TTC549 (cell line): ENCODE measurements at regions not wholly inside any gene's neighbourhood (a gene's known extent, or its start where the extent isn't known, plus 50 kb on each side); places are given as distances from the start of the nearest gene placed in this dataset.

Source experiments
- FAIRE-seq: peaks from 2 replicates; lab custom pipeline; 2012; peaks lifted over from hg19 to GRCh38; lab: Jason Lieb, UNC

DNA sequence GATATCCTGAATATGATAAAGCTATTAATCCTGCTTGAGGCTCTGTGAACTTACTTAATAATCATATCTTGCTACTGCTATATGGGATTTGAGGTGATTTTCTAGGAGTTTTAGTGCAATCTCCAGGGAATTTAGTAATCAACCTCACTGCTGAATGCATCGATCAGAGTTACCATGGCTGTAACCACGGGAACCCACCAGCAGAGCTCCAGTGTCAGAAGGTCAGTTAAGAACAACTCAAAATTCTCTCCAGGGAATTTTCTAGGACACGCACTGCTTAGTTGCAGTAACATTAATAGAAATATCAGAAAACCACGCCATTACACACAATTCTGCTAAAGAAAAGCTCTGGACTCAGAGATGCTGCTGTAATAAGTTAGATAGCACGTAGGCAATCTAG is 1477.2 kb upstream of the TENM3 start:
- FAIRE-seq: no peak

DNA sequence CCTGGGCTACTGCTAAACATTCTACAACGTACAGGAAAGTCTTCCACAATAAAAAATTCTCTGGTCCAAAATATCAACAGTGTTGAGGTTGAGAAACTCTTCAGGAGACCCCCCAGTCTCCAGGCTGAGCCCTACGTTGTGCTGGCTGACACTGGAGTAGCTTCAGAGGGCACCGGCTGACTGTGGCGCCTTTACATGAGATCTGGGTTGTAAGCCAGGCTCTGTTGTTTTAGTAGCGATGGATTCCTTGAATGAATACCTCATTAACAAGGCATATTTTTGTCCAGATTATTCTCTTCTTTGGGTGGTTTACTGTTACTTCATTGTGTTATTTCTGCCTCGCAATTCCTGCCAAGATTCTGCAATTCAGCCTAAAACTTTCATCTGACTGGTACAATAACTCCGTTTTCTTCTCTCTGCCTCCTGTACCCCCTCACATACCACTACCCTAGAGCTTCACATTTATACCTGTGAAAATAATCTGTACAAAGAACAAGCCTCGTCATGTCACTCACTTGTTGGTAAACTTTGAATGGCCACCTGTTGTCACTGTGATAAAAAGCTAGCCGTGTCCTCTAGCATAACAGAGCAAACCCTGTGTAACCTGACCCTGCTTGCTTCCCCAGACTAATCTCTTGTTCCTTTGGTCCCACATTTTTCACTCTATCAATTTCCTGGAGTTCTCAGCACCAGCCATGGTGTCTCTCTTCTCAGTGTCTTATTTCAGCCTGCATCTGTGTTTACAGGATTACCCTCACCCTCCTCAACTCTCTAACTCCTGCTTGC is 1476.1 kb upstream of the TENM3 start:
- no peak for FAIRE-seq

DNA sequence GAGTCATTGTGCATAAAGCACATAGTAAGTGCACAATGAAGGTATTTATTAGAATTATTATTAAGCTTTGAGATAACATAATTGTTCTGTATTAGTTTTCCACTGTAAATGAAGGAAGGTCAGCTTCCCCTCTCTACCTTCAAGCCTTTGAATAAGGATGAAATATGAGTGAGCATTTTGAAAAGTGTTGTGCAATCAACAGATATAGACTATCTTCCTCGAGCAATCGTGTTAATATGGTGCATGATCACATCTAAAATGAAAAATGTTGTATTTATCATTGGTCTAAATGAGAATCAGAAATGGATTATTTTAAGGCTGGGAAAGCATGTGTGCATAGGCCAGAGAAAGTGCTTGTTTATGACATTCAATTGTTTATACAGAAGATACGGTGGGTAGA is 1474.6 kb upstream of the TENM3 start:
- no peak for FAIRE-seq

- no peak for FAIRE-seq
These were observed 1473.4 kb upstream of the TENM3 start for GRCh38 chr4:180769791-180770190.

DNA sequence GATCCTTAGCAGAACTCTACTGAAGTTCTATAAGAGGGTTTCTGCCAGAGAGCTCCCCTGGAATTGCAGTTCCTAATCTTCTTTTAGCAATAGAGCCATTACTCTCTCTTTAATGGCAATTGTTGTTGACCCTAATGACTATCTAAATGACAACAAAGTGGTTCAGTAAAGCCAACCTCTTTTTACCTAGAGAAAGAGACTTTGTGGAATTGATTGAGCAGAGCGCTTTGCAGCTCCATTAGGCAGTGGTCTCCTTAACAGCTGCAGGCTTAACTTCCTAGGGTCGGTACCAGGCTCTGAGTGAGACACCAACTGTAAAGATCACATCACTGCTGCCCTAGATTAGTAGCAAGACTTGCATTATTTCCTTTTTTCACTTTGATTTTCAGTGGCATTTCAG is 1472.9 kb upstream of the TENM3 start:
- no peak for FAIRE-seq

GRCh38 chr4:180784940-180785339 is 1458.3 kb upstream of the TENM3 start:
- no peak for FAIRE-seq

- FAIRE-seq: no peak
These were observed 1454.5 kb upstream of the TENM3 start for GRCh38 chr4:180788729-180789128.

DNA sequence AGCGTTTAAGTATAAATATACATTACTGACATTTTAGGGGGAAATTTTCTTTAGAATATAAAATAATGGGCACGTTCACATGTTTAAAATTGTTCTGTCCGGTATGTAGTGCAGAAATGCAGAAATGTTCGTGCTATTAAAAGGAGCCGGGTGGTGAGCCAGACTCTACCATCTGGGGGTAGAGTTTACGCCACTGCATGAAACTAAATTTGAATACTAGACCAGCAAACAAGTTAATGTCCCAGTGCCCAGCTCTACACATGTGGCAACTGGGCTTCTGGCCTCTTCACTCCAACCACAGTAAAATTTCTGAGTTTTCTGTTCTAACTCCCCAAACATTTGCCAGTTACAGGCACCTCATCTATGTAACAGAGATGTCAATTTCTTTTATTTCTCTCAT is 1453.3 kb upstream of the TENM3 start:
- FAIRE-seq: no peak

DNA sequence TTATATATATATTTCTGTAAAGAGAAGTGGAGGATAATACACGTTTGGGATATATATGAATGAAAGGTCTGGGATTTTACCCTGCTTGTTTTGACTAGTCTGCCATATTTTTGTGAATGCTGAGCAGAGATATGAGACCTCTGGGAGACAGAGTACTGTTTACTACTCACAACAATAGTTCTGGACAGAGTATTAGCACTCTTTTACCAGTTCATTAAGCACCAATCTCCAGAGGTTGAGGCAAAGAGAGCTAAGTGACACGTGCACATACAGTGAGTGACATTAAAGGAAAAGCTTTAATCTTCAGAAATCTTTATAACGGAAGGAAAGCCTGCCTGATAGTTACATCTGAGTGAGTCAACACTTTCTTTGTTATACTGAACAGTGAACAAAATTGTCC is 1452.7 kb upstream of the TENM3 start:
- no peak for FAIRE-seq

DNA sequence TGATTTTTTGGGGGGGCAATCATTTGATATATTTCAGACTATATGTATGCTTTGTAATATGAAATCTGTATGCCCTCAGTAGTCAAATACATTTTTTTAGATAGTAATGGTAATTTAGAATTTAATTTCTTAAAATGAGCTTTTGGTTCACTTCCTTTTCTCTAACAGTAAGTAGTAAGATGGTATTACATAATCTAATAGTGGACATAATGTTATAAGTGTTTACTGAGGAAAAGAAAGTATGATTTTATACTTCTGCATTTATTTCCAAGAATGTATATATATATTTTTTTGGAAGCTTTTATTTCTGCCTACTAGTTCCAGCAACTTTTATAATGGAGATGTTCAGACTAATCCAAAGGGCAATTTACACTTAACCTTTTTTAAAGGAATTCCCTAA is 1450.7 kb upstream of the TENM3 start:
- no peak for FAIRE-seq

DNA sequence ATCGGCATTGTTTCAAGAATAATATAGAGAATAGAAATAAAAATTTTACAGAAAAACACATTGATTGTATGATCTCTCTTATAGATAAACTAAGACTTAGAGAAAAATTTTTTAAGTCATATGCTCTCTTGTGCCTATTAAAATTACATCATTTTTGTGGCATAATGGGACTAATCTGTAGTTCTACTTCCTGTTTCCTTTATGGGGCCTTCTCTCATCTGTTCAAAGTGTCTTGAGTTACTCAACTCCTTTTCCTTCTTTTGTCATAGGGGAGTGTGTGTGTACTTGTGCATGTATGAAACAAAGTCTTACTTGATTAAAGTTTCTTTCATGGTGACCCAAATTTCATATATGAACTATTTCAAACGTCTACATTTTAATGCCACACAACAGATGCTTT is 1448.9 kb upstream of the TENM3 start:
- no peak for FAIRE-seq

- FAIRE-seq: no peak
These were observed 1445.1 kb upstream of the TENM3 start for GRCh38 chr4:180798036-180798577.

- no peak for FAIRE-seq
These were observed 1443.4 kb upstream of the TENM3 start for GRCh38 chr4:180799798-180800197.

- no peak for FAIRE-seq
These were observed 1438.1 kb upstream of the TENM3 start for GRCh38 chr4:180805101-180805500.

DNA sequence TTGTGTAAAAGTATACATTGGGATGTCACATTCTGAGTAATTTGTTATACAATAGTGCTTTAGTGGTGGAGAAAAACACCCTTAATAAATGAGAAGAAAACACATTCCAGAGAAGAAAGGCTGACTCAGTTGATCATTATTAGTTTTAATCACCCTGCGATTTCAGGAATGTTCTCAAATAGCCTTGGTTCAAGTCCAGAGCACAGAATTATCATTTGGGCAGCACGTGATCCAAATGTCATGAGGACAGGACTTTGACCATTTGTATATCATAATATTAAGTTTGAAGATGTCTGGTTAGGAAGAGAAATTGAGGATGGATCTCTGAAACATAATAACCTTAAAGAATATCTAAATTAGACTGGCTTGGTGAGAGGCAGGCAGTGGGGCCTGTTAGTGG is 1434.3 kb upstream of the TENM3 start:
- no peak for FAIRE-seq

GRCh38 chr4:180809439-180809838 is 1433.8 kb upstream of the TENM3 start:
- no peak for FAIRE-seq

DNA sequence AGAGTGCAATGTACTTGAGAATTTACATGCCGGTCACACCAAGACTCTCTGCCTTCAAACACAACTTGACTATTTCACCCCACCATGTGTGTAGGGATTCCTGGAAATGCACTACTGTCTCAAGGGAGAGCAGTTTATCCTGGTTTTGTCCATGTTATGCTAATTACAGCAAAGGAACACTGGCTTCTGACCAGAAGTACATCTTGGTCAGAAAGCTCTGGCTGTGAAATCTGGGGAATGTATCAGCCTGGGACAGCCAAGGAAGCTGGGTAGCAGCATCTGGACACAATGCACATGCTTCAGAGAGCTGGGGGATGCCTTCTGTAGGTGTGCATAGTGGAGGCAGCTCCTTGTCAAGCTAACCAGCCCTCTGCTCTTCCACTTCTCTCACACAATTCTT is 1432.6 kb upstream of the TENM3 start:
- FAIRE-seq: no peak

DNA sequence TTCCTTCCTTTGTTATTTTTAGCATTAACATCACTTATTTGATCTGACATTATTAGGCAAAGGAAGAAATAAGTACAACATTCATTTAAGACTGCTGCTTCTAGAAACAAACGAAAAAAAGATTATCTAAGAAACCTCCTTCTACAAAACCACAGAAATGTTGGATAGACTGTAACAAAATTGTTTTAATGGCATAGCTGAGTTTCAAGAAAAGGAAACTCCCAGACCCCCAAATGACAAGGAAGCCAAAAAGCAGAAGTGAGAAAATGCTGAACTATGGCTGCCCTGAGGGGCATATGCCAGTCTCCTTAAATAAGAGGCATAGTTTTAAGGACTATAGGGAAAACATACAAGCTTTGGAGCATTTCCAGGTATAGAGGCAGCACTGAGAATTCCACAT is 1431.6 kb upstream of the TENM3 start:
- FAIRE-seq: no peak

GRCh38 chr4:180812783-180813182 is 1430.4 kb upstream of the TENM3 start:
- FAIRE-seq: no peak

DNA sequence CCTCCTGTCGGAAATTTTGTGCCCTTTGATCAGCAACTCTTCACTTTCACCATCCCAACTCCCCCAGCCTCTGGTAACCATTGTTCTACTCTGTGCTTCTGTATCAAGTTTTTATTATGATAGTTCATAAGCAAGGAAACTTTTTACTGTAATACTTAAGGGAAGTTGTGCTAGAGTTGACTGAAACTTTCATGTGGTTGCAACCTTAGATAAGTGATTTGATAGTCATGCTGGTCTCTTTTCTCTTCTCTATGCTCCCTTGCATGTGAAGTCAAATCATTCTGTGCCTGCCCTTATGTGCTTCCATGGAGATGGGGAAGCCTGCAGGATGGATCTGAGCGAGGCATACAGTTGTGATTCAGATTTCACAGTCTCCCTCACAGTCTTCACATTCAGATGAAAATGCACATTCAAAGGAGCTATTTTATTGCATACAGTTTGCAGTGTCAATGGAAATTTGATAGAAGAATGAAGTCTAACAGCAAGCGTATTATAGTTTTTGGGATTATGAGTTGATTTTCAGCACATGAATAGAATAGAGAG is 1428.3 kb upstream of the TENM3 start:
- no peak for FAIRE-seq

- FAIRE-seq: no peak
These were observed 1425.7 kb upstream of the TENM3 start for GRCh38 chr4:180817529-180817928.

DNA sequence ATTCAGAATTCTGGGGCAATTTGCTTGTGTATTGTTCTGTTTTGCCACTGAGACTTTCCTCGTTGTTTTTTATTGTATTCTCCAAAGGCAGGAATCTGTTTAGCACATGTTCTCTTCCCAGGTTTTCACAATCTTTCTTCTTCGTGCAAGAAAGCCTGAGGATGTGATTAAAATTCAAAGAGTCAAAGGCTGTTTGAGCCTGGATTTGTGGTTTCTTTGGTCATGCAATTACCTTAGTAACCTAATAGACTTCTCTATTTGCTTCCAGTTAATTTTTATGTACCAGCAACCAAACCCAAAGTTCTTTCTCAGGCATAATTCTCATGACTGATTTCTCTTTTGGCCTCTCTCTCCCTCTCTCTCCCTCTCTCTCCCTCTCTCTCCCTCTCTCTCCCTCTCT is 1420.1 kb upstream of the TENM3 start:
- no peak for FAIRE-seq

- FAIRE-seq: no peak
These were observed 1415.8 kb upstream of the TENM3 start for GRCh38 chr4:180827232-180828009.
